RPMI8226 (cell line): ENCODE measurements at regions not wholly inside any gene's neighbourhood (a gene's known extent, or its start where the extent isn't known, plus 50 kb on each side); places are given as distances from the start of the nearest gene placed in this dataset.

Experiments
- DNase-seq: peaks from one replicate; pipeline ENCODE4 v3.0.0-alpha.2; 2015

- no peak for DNase-seq
These were observed 53.4 kb downstream of the FOXB1 start for GRCh38 chr15:60057554-60057953.

GRCh38 chr15:60059186-60059585 is 55.1 kb downstream of the FOXB1 start:
- no peak for DNase-seq

DNA sequence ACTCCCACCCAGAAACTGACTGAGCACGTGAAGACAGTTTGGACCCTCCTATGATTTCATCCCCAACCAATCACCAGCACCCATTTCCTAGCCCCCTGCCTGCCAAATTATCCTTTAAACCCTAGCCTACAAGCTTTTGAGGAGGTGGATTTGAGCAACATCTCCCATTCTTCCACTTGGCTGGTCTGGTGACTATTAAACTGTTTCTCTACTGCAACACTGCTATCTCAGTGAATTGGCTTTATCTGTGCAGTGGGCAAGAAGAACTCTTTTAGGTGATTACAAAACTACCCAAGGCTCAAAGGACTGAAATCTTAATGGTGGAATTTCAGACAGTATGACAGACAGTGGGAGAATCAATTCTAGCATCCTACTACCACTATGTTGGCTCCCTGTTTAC is 57.6 kb downstream of the FOXB1 start:
- no peak for DNase-seq

DNA sequence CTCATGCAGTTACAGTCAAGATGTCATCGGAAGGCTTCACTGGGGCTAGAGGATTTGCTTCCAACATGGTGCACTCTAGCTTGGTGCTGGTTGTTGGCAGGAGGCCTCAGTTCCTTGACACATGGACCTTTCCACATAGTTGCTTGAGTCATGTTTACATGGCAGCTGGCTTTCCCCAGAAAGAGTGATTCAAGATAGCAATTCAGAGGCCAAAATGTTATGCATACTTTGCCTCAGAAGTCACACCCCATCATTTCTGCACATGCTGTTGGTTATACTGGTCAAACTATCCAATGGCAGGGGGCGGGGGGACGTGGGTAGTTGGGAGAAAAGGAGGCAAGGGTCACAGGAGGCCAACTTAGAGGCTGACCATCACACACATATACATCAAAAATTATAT is 58.7 kb downstream of the FOXB1 start:
- DNase-seq: no peak

DNA sequence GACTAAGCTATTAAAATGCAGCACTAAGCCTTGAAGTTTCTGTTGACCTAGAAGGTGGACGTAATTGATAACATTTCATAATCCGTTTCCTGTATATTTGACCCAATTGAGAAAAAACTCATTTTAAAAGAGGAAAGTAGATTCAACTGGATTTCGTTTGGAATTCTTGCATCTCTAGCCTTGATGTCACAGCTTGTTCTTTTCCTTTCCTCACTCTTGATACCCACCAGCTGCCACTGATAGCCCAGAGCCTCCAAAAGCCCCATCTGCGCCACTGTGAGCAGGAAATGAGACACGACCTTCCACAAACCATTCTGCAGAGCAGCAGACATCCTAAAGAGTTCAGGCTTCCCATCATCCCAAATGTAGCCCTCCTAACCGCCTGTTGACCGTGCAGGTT is 61.8 kb downstream of the FOXB1 start:
- DNase-seq: no peak

DNA sequence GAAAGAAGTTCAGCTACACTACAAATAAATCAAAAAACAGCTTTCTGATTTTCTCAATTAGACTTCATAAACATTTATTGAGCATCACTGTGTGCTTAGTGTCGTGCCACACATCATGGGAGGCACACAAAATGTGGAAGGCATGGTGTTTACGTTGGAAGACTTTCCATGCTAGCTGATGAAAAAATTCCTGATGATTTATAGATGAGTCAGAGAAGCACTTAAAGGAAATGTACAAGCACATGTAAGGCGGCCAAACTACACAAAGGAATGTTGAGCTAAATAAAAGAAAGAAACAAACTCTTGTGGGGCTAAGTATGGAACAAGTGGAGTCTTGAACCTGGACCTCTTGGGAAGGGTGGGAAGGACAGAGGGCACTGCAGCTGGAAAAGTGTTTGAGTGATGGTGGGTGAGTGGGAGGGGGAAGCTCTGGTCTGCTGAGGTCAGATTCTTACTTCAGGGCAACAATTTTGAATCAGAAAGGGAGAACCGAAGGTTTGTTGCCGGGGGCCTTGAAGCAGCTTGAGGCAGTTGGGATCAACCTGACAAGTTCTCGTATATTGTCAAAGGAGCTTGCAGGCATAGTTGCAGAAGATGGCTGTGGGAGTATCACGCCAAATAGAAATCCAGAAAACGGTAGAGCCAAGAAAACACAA is 66.9 kb downstream of the FOXB1 start:
- no peak for DNase-seq

- DNase-seq: no peak
These were observed 68.8 kb downstream of the FOXB1 start for GRCh38 chr15:60072826-60073465.

- no peak for DNase-seq
These were observed 69.3 kb downstream of the FOXB1 start for GRCh38 chr15:60073466-60073840.

DNA sequence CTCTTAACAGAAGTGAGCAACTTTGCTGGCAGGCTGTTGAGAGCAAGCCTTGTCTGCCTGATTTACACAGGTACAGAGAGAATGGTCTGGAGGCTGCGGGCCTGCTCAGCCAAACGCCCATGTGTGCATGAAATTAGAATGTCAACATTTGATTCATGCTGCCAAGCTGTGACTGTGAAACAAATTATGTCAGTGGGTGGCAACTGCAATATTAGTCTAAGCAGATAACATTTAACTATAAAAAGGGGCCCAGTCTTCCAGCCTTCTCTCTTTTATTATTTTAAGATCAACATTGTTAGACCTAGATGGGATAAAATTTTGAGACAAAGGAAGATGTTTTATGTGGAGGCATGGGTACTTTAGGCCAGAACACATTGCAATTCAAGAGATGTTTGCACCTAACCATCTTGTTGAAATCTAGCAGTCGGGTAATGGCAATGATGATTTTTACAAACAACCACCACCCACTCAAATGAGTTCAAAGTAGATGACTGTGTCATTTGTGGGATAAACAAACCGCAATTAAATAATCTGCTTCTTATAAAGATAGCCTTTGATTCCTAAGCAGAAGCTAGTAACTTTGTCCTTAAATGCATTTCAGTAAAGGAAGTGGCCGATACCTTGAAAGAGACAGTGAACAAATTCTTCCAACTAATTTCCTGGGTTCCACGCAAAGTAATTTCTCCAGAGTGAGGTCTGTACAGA is 70.2 kb downstream of the FOXB1 start:
- no peak for DNase-seq

DNA sequence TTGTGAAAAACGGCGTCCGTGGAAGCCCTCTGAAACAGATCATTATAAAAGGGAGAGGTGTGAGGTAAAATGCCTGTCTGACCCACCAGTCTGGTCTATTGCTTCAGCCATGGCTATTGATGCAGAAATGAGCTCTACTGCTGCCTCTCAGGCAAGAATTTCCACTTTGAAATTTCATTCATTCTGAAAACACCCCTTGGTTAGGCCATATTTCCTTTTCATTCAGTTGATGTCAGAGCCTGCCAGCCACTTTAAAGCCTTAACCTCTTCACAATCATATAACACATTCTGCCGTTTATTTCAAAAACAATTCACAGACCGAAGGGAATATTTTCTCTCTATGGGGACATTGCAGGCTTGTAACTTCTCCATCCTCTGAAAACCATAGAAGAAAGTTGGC is 71.9 kb downstream of the FOXB1 start:
- no peak for DNase-seq

- no peak for DNase-seq
These were observed 72.6 kb downstream of the FOXB1 start for GRCh38 chr15:60076582-60077276.

DNA sequence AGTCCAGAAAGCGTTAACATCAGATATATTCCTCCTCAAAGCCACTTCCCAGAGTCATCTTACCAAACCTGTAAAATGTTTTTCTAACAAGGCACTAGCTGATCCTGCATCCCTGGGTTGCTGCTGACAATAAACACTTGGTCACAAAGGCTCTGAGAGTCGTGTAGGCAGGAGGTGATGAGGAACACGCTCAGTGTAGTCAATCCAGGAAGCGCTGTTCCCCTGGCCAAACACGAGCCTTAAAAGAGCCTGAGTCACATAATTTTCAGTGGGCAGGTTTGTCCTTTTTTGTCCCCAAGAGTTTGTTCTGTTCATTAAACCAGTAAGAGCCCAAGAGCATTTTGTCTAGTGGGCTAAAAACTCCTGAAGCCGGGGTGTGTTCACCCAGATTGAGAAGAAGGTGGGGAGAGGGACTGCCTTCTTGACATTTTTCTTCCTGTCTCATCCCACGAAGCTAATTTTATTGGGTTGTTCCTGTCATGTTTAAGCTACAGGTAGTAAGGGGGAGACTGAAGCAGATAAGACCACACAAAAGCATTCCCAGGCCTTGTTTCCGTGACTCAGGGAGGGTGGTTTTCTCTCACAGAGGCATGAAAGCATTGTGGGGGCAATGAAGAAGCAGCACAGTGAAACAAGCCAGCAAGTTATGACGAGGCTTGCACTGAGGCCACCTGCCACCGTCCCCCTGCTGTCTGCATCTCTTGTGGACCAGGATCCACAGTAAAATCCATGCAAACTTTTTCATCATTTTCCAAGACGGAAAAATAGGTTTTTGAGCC is 73.7 kb downstream of the FOXB1 start:
- no peak for DNase-seq

- no peak for DNase-seq
These were observed 75.1 kb downstream of the FOXB1 start for GRCh38 chr15:60079210-60079609.

- no peak for DNase-seq
These were observed 77.9 kb downstream of the FOXB1 start for GRCh38 chr15:60081976-60082375.

- no peak for DNase-seq
These were observed 79.2 kb downstream of the FOXB1 start for GRCh38 chr15:60083318-60083717.

DNA sequence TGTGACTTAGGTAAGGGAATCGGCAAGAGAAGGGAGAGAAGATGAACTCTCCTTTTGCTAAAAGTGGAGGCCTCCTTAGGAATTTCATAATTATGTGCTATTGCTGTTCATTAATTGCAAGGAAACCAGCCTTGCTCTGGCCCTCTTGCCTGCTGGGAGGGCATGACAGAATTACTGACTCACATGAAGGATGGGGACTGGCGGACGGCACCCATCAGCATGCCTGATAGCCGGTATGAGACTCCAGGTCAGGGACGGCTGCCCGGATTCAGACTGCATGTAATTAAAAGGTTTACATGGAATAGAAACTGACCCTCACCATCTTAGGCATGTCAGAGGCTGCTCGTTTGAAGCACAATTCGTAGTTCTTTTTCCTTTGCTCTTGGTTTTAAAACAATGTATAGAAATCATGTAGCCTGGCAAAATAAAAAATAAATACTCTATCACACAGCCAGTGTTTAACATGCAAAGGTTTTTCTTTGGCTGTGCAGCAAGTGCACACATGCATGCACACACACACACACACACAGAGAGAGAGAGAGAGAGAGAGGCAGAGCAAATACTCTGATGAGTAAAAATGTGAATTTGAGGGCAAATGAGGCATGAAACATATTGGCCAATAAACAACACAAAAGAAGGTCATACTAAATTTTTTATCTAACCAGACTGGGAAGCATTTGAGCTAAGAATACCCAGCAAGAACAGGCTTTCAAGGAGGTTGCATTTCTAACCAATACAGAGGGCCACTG is 82.7 kb downstream of the FOXB1 start:
- DNase-seq: no peak

DNA sequence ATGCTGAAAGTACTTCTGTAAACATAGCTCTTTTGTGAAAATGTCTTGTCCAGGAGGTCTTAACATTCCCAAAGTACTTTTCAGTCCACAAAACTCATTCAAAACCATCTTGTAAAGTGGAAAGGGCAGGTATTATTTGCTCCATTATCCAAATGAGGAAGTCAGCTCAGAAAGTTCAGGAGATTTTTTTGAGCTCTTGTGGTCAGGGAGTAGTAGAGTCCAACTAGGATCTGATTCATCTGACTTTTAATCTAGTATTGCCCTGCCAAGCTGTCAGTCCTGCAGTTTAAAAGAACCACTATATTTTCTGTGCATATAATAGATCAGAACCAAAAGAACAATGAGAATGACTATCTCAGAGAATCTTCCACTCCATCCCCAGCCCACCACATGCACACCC is 83.5 kb downstream of the FOXB1 start:
- no peak for DNase-seq

DNA sequence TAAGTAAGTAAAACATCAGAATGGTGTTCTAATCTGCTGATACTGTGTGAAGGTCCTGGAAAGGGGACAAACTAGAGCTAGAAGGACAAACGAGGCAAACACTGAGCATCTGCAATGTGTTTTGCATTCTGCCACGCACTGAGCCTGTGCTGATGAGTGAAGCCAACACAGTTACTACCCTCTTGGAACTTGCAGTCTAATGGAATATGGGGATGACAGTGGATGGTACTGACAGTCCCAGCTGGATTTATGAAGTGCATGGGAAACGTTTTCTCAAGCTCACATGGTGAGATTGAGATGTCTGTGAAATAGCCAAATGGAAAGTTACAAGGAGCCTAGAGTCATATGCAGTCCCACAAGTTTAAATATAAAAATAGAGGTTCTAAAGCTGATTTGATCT is 86.6 kb downstream of the FOXB1 start:
- no peak for DNase-seq

GRCh38 chr15:60091157-60091556 is 87.0 kb downstream of the FOXB1 start:
- no peak for DNase-seq

DNA sequence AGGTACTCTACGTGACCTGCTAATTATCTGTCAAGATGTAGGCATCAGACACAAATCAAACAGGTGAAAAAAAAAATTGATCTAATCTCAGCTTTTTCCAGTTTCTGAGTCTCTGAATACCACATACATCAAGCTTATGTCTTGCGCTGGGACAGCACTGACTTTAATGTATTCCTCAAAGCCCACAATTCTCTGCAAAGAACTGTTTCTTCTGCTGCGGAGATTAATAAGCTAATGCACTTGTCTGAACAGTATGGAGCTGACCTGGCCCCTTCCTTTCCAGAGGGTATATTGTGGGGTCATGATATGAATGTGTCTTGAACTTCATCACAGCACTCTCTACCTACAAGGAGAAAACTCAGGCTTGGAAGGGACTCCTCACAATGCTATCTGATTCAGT is 87.8 kb downstream of the FOXB1 start:
- no peak for DNase-seq

DNA sequence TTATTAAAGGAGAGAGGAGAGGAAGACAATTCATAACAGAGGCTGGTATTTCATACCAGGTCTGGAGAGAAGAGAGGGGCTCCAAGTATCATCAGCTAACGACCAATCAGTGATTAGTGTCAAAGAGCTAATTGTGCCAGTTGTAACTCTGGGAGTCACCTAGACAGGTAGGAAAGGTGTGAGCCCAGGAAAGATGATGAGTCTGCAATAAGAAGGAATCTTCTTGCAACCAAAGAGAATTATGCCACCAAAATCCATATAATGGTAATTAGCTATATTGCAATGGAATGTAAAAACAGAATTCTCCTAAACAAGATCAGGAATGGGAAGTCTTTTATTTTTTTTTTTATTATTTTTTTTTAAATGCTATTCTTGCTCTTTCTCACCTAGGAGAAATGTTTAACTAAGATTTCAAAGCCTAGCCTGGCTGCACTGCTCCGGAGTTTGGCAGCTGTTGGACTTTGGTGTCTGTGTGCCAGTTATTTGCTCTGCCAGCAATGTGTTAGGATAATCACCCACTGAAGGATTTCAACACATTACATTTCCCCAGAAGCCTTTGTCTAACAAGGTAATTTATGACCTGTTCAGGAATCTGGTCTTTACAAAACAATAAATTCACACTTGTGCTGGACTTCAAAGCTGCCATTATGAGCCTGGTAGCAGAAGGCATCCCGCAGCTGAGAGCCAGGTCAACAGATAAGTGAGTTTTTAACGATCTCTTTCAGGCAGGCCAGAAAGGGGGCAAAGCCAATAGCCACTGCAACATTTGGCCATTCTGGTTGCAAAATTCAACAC is 89.4 kb downstream of the FOXB1 start:
- DNase-seq: no peak
